ENCODE measurements at regions not wholly inside any gene's neighbourhood (a gene's known extent, or its start where the extent isn't known, plus 50 kb on each side); places are given as distances from the start of the nearest gene placed in this dataset.
"Not testable (repeated sequence)": the region's sequence is repeated elsewhere in the genome, so short reads cannot be mapped to it uniquely, and the experiment has no call there.

GRCh38 chr4:82301390-82301789 lies 72.4 kb downstream of the HNRNPD start:
- not testable (repeated sequence) for DNase-seq

GRCh38 chr4:82293304-82293703 lies 80.5 kb downstream of the HNRNPD start:
- DNase-seq: no peak

GRCh38 chr4:82287720-82288119 lies 86.1 kb downstream of the HNRNPD start:
- no peak for DNase-seq

- peak; percentile 98 to 99 for DNase-seq
Measured at GRCh38 chr4:82284858-82285805, 88.7 kb downstream of the HNRNPD start.

GRCh38 chr4:82284475-82284857 lies 89.3 kb downstream of the HNRNPD start:
- DNase-seq: no peak

- DNase-seq: no peak
Measured at GRCh38 chr4:82282875-82283274, 90.9 kb downstream of the HNRNPD start.

GRCh38 chr4:82279550-82279949 lies 94.2 kb downstream of the HNRNPD start:
- DNase-seq: not testable (repeated sequence)

GRCh38 chr4:82276332-82276640 lies 97.5 kb downstream of the HNRNPD start:
- DNase-seq: no peak

- DNase-seq: no peak
Measured at GRCh38 chr4:82275431-82276331, 98.1 kb downstream of the HNRNPD start.

GRCh38 chr4:82274700-82275099 lies 99.1 kb downstream of the HNRNPD start:
- DNase-seq: not testable (repeated sequence)

GRCh38 chr4:82272523-82272922 lies 101.3 kb downstream of the HNRNPD start:
- DNase-seq: not testable (repeated sequence)

GRCh38 chr4:82271915-82272480 lies 101.8 kb downstream of the HNRNPD start:
- DNase-seq: not testable (repeated sequence)

- DNase-seq: no peak
Measured at GRCh38 chr4:82268826-82269193, 105.0 kb downstream of the HNRNPD start.

- peak; percentile 14 to 30 for DNase-seq
Measured at GRCh38 chr4:82268050-82268825, 105.6 kb downstream of the HNRNPD start.

GRCh38 chr4:82267506-82267905 lies 106.3 kb downstream of the HNRNPD start:
- no peak for DNase-seq

GRCh38 chr4:82266345-82266744 lies 107.4 kb downstream of the HNRNPD start:
- no peak for DNase-seq

- no peak for DNase-seq
Measured at GRCh38 chr4:82261084-82261483, 112.7 kb downstream of the HNRNPD start.

GRCh38 chr4:82260632-82261031 lies 113.2 kb downstream of the HNRNPD start:
- no peak for DNase-seq

GRCh38 chr4:82256718-82257117 lies 117.1 kb downstream of the HNRNPD start:
- no peak for DNase-seq

GRCh38 chr4:82255657-82256056 lies 118.1 kb downstream of the HNRNPD start:
- DNase-seq: no peak

- no peak for DNase-seq
Measured at GRCh38 chr4:82248903-82249632, 124.7 kb downstream of the HNRNPD start.

GRCh38 chr4:82247629-82248028 lies 126.2 kb downstream of the HNRNPD start:
- no peak for DNase-seq

Measured in stimulated activated CD4-positive, alpha-beta T cell treated with anti-CD3 and anti-CD28 coated beads, Interleukin-4, amount 100 ng/mL, for 4 hours (primary cell).